ENCODE measurements at regions not wholly inside any gene's neighbourhood (a gene's known extent, or its start where the extent isn't known, plus 50 kb on each side); places are given as distances from the start of the nearest gene placed in this dataset.

GRCh38 chr20:22509843-22510147 is 74.6 kb downstream of the FOXA2 start:
- TF ChIP-seq CTCF (IDR thresholded peaks at IDR 0.05): no peak
- TF ChIP-seq POLR2A (IDR thresholded peaks at IDR 0.05): no peak
